ENCODE measurements at regions not wholly inside any gene's neighbourhood (a gene's known extent, or its start where the extent isn't known, plus 50 kb on each side); places are given as distances from the start of the nearest gene placed in this dataset.

GRCh38 chr10:57395923-57396322 is 871.8 kb downstream of the IPMK start:
- intact Hi-C loops (cut with DNase I; ENCODE audit: low total_unique reads): no loop called here
- no peak for DNase-seq
- Histone ChIP-seq H3K27ac (no peak overlapping the region), H3K9me3 (no peaks in the 10 kb centered on the region), H3K4me1 (no peaks in the 10 kb centered on the region), H3K36me3 (no peaks in the 10 kb centered on the region), H3K4me3 (no peak overlapping the region), H3K27me3 (no peaks in the 10 kb centered on the region)
- TF ChIP-seq POLR2A (IDR thresholded peaks at IDR 0.05) (no peak), CTCF (IDR thresholded peaks at IDR 0.05) (no peak), EP300 (IDR thresholded peaks at IDR 0.05) (no peak), POLR2AphosphoS5 (IDR thresholded peaks at IDR 0.05) (no peak)
- 72 to 84% (median 79%) methylated on average over 5 of the region's 5 CpGs for WGBS, 5 donors

GRCh38 chr10:57367412-57367811 is 900.3 kb downstream of the IPMK start:
- H3K36me3 ChIP-seq: no peaks in the 10 kb centered on the region
- no peaks in the 10 kb centered on the region for H3K9me3 ChIP-seq
- H3K4me1 ChIP-seq: no peaks in the 10 kb centered on the region
- no peak overlapping the region for H3K27ac ChIP-seq
- DNase-seq: no peak
- intact Hi-C loops (cut with DNase I; ENCODE audit: low total_unique reads): no loop called here
- H3K4me3 ChIP-seq: no peak overlapping the region
- TF ChIP-seq POLR2AphosphoS5 (IDR thresholded peaks at IDR 0.05) (no peak), CTCF (IDR thresholded peaks at IDR 0.05) (no peak), EP300 (IDR thresholded peaks at IDR 0.05) (no peak), POLR2A (IDR thresholded peaks at IDR 0.05) (no peak)
- H3K27me3 ChIP-seq: no peaks in the 10 kb centered on the region
- WGBS, 5 donors: 62 to 68% (median 64%) methylated on average over 5 of the region's 5 CpGs

- no peaks in the 10 kb centered on the region for H3K27me3 ChIP-seq
- WGBS, 5 donors: 68 to 86% (median 80%) methylated on average over 2 of the region's 2 CpGs
- H3K9me3 ChIP-seq: no peaks in the 10 kb centered on the region
- no peak for TF ChIP-seq CTCF (IDR thresholded peaks at IDR 0.05)
- TF ChIP-seq POLR2AphosphoS5 (IDR thresholded peaks at IDR 0.05): no peak
- no peak for TF ChIP-seq EP300 (IDR thresholded peaks at IDR 0.05)
- TF ChIP-seq POLR2A (IDR thresholded peaks at IDR 0.05): no peak
- intact Hi-C loops (cut with DNase I; ENCODE audit: low total_unique reads): no loop called here
- no peaks in the 10 kb centered on the region for H3K4me1 ChIP-seq
- H3K27ac ChIP-seq: no peak overlapping the region
- no peaks in the 10 kb centered on the region for H3K36me3 ChIP-seq
- no peak overlapping the region for H3K4me3 ChIP-seq
- DNase-seq: no peak
These were observed 904.9 kb downstream of the IPMK start for GRCh38 chr10:57362811-57363210.

- Histone ChIP-seq H3K27me3 (no peaks in the 10 kb centered on the region), H3K9me3 (peaks cover 0 to 6% (median 0%) of the 10 kb centered on the region in 4 donors), H3K27ac (no peak overlapping the region), H3K36me3 (no peaks in the 10 kb centered on the region), H3K4me1 (no peaks in the 10 kb centered on the region), H3K4me3 (no peak overlapping the region)
- DNase-seq: no peak
- WGBS, 5 donors: 78 to 96% (median 90%) methylated on average over 4 of the region's 4 CpGs
- TF ChIP-seq POLR2A (IDR thresholded peaks at IDR 0.05) (no peak), EP300 (IDR thresholded peaks at IDR 0.05) (no peak), POLR2AphosphoS5 (IDR thresholded peaks at IDR 0.05) (no peak), CTCF (IDR thresholded peaks at IDR 0.05) (no peak)
- intact Hi-C loops (cut with DNase I; ENCODE audit: low total_unique reads): no loop called here
These were observed 914.2 kb downstream of the IPMK start for GRCh38 chr10:57353403-57354003.

Measured in stomach (tissue), 8 donors.